HCT116 (cell line): ENCODE measurements at regions not wholly inside any gene's neighbourhood (a gene's known extent, or its start where the extent isn't known, plus 50 kb on each side); places are given as distances from the start of the nearest gene placed in this dataset.

Experiments
- CEBPB ChIP-seq: IDR thresholded peaks from 2 replicates; pipeline ENCODE4 v1.6.1; 2012; ENCODE audit warnings: low read depth
- ELF1 ChIP-seq: IDR thresholded peaks from 2 replicates; pipeline ENCODE4 v1.6.1; 2012; ENCODE audit warnings: low read depth, borderline replicate concordance
- EZH2 ChIP-seq: fragments of 200-600 bp; sonication (generic); IDR thresholded peaks from 2 replicates; pipeline ENCODE4 v1.6.1; 2017; ENCODE audit warnings: antibody characterized with exemption, mixed run types
- EZH2phosphoT487 ChIP-seq: fragments of 200-600 bp; IDR thresholded peaks from 2 replicates; pipeline ENCODE4 v1.6.1; 2018; ENCODE audit warnings: antibody characterized with exemption, borderline replicate concordance
- POLR2A ChIP-seq: IDR thresholded peaks from 2 replicates; pipeline ENCODE4 v1.7.0; 2011; ENCODE audit warnings: borderline replicate concordance; ENCODE audit not compliant: insufficient read depth, insufficient read length; ENCODE audit errors: extremely low read depth
- POLR2AphosphoS5 ChIP-seq: IDR thresholded peaks from 2 replicates; pipeline ENCODE4 v1.6.1; 2011; ENCODE audit warnings: mild to moderate bottlenecking, low read depth, low read length, moderate library complexity
- SIN3A ChIP-seq: IDR thresholded peaks from 2 replicates; pipeline ENCODE4 v1.6.1; 2012; ENCODE audit warnings: low read depth
- SP1 ChIP-seq: IDR thresholded peaks from 2 replicates; pipeline ENCODE4 v1.6.1; 2012; ENCODE audit warnings: low read depth
- YY1 ChIP-seq: IDR thresholded peaks from 2 replicates; pipeline ENCODE4 v1.6.1; 2011; ENCODE audit warnings: low read length, low read depth, moderate library complexity, mild to moderate bottlenecking; ENCODE audit not compliant: insufficient replicate concordance; ENCODE audit errors: extremely low read depth
- TF ChIP-seq, protein P1 (sequence below), 3 experiments: fragments of 200-600 bp in 1 of 3; sonication (generic) in 1 of 3; IDR thresholded peaks in 2 of 3; conservative IDR thresholded peaks in 1 of 3; 2 replicates each; pipeline ENCODE4 v1.5.1; 2012 to 2017; ENCODE audit warnings: low read depth in 2 of 3, low read length in 2 of 3, antibody characterized with exemption in 1 of 3, borderline replicate concordance in 1 of 3, control low read depth in 1 of 3, mild to moderate bottlenecking in 1 of 3, mixed read lengths in 1 of 3, mixed run types in 1 of 3, moderate library complexity in 1 of 3; ENCODE audit not compliant: insufficient read depth in 1 of 3
- TF ChIP-seq, protein P2 (sequence below): IDR thresholded peaks from 2 replicates; pipeline ENCODE4 v1.6.1; 2012

DNA sequence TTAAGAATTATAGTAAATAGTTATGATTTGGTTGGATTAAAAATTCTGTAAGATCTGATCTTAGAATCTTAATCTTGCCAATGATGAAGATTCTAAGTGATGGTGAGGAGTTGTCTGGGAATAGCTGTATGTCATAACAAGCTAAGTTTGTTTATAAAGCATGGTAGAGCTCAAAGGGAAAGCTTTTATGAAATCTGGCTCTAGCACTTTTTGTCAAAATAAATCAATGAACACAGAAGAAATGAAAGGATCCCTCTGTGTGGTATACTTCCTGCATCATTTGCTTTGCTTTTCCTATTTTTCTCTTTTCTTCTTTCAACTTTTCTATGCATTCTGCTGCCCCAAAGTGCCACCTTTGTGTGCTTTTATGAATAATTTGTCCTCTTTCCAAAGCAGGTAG is 193.5 kb upstream of the FAT1 start:
- TF ChIP-seq, protein P1, sequence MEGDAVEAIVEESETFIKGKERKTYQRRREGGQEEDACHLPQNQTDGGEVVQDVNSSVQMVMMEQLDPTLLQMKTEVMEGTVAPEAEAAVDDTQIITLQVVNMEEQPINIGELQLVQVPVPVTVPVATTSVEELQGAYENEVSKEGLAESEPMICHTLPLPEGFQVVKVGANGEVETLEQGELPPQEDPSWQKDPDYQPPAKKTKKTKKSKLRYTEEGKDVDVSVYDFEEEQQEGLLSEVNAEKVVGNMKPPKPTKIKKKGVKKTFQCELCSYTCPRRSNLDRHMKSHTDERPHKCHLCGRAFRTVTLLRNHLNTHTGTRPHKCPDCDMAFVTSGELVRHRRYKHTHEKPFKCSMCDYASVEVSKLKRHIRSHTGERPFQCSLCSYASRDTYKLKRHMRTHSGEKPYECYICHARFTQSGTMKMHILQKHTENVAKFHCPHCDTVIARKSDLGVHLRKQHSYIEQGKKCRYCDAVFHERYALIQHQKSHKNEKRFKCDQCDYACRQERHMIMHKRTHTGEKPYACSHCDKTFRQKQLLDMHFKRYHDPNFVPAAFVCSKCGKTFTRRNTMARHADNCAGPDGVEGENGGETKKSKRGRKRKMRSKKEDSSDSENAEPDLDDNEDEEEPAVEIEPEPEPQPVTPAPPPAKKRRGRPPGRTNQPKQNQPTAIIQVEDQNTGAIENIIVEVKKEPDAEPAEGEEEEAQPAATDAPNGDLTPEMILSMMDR (IDR thresholded peaks at IDR 0.05 in 2 of 3, conservative IDR thresholded peaks at IDR 0.05 in 1 of 3; ENCODE audit: borderline replicate concordance in 1 of 3, insufficient read depth in 1 of 3, low read depth in 2 of 3, low read length in 2 of 3): no peak
- no peak for TF ChIP-seq YY1
- TF ChIP-seq POLR2AphosphoS5: no peak
- TF ChIP-seq POLR2A: no peak
- no peak for TF ChIP-seq SIN3A
- TF ChIP-seq CEBPB: no peak
- TF ChIP-seq EZH2: no peak
- no peak for TF ChIP-seq SP1
- no peak for TF ChIP-seq ELF1
- TF ChIP-seq EZH2phosphoT487: no peak
- TF ChIP-seq, protein P2, sequence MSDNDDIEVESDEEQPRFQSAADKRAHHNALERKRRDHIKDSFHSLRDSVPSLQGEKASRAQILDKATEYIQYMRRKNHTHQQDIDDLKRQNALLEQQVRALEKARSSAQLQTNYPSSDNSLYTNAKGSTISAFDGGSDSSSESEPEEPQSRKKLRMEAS: no peak
